ENCODE measurements at regions not wholly inside any gene's neighbourhood (a gene's known extent, or its start where the extent isn't known, plus 50 kb on each side); places are given as distances from the start of the nearest gene placed in this dataset.

GRCh38 chr17:51398128-51398525 is 137.8 kb downstream of the UTP18 start:
- TF ChIP-seq CTCF (optimal IDR thresholded peaks at IDR 0.05 in 1 of 3, IDR thresholded peaks at IDR 0.05 in 1 of 3, conservative IDR thresholded peaks at IDR 0.05 in 1 of 3; ENCODE audit: extremely low read depth in 1 of 3, insufficient read depth in 2 of 3, low read length in 3 of 3) (no peak), EZH2 (IDR thresholded peaks at IDR 0.05; ENCODE audit: low read length) (no peak)
